ENCODE measurements at regions not wholly inside any gene's neighbourhood (a gene's known extent, or its start where the extent isn't known, plus 50 kb on each side); places are given as distances from the start of the nearest gene placed in this dataset.

DNA sequence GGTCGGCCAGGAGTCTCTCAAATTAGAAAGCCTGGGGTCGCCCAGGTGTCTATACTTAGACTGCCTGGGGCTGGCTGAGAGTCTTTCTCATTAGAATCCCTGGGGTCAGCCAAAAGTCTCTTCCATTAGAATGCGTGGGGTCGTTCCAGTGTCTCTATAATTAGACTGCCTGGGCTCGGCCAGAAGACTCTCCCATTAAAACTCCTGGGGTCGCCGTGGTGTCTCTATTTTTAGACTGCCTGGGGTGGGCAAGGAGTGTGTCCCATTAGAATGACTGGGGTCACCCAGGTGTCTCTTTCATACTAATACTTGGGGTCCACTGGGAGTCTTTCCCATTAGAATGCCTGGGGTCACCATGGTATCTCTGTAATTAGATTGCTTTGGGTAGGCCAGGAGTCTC lies 2227.7 kb downstream of the TP53TG3F start:
- no peak for DNase-seq

DNA sequence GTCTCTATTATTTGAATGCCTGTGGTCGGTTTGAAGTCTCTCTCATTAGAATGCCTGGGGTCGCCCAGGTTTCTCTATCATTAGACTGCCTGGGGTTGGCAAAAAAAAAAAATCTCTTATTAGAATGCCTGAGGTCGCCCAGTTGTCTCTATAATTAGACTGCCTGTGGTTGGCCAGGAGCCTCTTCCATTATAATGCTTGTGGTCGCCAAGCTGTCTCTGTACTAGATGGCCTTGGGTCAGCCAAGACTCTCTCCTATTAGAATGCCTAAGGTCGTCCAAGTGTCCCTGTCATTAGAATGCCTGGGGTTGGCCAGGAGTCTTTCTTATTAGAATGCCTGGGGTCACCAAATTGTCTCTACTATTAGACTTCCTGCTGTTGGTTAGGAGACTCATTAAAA lies 2228.4 kb downstream of the TP53TG3F start:
- no peak for DNase-seq

DNA sequence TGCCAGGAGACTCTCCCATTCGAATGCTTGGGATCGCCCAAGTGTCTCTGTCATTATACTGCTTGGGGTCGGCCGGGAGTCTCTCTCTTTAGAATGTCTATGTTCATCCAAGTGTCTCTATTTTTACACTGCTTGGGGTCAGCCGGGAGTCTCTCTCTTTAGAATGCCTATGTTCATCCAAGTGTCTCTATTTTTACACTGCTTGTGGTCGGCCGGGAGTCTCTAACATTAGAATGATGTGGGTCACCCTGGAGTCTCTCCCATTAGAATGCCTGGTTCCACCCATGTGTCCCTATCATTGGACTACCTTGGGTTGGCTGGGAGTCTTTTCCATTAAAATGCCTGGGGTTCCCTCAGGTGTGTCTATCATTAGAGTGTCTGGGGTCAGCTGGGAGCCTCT lies 2230.4 kb downstream of the TP53TG3F start:
- no peak for DNase-seq

DNA sequence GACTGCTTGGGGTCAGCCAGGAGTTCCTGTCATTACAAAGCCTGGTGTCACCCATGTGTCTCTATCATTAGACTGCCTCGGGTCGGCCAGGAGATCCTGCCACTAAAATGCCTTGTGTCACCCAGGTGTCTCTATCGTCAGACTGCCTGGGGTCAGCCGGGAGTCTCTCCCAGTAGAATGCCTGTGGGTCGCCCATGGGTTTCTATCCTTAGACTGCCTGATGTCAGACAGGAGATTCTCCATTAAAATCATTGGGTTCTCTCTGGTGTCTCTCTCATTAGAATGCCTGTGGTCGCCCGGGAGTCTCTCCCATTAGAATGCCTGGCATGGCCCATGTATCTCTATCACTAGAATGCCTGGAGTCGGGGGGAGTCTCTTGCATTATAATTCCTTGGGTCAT lies 2231.0 kb downstream of the TP53TG3F start:
- DNase-seq: no peak

DNA sequence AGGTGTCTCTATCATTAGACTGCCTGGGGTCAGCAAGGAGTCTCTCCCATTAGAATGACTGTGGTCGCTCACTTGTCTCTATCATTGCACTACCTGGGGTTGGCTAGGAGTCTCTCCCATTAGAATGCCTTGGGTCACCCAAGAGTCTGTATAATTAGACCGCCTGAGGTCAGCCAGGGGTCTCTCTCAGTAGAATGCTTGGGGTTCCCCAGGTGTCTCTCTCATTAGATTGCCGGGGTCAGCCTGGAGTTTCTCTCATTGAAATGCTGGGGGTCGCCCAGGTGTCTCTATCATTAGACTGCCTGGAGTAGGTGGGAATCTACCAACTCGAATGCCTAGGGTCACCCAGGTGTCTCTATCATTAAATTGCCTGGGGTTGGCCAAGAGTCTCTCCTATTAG lies 2231.6 kb downstream of the TP53TG3F start:
- no peak for DNase-seq

DNA sequence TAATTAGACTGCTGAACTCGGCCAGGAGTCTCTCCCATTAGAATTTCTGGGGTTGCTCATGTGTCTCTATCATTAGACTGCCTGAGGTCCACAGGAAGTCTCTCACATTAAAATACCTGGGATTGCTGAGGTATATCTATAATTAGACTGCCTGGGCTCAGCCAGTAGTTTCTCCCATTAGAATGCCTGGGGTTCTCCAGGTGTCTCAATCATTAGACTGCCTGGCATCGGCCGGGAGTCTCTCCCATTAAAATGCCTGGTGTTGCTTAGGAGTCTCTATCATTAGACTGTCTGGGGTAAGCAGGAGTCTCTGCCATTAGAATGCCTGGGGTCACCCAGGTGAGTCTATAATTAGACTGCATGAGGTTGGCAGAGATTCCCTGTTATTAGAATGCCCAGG lies 2233.4 kb downstream of the TP53TG3F start:
- no peak for DNase-seq

DNA sequence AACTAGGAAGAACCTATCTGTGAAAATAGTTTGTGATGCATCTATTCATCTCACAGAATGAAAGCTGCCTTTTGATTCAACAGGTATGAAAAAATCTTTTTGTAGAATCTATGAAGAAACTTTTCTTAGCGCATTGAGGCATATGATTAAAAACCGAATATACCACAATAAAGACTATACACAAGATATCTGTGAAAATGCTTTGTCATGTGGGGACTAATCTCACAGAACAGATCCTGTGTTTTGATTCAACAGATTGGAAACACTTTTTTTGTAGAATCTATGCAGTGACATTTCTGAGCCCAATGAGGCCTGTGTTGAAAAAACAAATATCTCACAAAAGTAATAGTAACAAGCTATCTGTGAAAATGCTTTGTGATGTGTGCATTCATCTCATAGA lies 2247.5 kb downstream of the TP53TG3F start:
- no peak for DNase-seq

DNA sequence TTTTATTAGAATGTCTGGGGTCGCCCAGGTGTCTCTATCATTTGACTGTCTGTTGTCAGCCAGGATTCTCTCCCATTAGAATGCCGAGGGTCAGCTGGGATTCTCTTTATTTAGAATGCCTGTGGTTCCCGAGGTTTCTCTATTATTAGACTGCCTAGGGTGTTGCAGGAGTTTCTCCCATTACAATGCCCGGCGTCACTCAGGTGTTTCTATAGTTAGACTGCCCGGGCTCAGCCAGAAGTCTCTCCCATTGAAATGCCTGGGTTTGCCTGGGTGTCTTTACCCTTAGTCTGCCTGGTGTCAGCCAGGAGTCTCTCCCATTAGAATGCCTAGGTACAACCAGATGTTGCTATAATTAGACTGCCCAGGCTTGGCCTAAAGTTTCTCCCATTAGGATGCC lies 2252.0 kb downstream of the TP53TG3F start:
- no peak for DNase-seq

DNA sequence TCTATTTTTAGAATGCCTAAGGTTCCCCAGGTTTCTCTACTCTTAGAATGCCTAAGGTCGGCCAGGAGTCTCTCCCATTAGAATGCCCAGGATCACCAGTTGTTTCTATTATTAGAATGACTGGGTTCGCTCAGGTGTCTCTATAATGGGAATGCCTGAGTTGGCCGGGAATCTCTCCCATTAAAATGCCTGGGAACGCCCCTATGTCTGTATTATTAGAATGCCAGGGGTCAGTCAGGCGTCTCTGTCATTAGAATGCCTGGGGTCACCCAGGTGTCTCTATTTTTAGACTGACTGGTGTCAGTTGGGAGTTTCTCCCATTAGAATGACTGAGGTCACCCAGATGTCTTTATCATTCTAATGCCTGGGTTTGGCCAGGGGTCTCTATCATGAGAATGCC lies 2252.5 kb downstream of the TP53TG3F start:
- DNase-seq: no peak

DNA sequence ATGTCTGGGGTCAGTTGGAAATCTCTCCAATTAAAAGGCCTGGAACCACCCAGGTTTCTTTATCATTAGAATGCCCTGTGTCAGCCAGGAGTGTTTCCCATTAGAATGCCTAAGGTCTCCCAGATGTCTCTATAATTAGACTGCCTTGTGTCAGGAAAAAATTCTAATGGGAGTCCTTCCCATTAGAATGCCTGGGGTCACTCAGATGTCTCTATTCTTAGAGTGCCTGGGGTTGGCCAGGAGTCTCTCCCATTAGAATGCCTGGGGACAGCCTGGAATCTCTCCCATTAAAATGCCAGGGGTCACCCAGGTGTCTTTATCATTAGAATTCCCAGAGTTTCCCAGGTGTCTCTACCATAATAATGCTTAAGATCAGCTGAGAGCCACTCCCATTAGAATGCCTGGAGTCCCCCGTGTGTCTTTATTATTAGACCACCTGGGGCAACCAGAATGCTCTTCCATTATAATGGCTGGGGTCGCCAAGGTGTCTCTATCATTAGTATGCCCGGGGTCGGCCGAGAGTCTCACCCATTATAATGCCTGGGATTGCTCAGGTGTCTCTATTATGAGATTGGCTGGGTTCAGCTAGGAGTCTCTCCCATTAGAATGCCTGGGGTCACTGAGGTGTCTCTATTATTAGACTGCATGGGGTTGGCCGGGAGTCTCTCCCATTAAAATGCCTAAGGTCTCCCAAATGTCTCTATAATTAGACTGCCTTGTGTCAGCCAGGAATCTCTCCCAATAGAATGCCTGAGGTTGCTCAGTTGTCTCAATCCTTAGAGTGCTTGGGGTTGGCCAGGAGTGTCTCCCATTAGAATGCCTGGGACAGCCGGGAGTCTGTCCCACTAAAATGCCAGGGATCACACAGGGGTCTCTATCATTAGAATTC lies 2254.6 kb downstream of the TP53TG3F start:
- DNase-seq: no peak

DNA sequence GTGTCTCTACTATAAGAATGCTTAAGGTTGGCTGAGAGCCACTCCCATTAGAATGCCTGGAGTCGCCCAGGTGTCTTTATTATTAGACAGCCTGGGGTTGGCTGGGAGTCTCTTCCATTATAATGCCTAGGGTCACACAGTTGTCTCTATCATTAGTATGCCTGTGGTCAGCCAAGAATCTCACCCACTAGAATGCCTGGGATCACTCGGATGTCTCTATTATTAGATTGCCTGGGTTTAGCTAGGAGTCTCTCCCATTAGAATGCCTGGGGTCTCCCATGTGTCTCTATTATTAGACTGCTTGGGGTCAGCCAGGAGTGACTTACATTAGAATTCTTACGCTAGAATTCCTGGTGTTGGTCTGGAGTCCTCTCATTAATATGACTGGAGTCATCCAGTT lies 2255.3 kb downstream of the TP53TG3F start:
- no peak for DNase-seq

DNA sequence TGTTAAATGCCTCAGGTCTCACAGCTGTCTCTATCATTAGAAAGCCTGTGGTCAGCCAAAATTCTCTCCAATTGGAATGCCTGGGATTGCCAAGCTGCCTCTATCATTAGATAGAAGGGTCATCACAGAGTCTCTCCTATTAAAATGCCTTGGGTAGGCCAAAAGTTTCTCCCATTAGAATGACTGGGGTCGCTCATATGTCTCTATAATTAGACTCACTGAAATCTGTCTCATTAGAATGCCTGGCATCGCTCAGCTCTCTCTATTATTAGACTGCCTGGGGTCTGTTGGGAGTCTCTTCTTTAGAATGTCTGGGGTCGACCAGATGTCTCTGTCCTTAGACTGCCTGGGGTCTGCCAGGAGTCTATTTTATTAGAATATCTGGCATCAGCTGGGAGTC lies 2265.1 kb downstream of the TP53TG3F start:
- DNase-seq: no peak

DNA sequence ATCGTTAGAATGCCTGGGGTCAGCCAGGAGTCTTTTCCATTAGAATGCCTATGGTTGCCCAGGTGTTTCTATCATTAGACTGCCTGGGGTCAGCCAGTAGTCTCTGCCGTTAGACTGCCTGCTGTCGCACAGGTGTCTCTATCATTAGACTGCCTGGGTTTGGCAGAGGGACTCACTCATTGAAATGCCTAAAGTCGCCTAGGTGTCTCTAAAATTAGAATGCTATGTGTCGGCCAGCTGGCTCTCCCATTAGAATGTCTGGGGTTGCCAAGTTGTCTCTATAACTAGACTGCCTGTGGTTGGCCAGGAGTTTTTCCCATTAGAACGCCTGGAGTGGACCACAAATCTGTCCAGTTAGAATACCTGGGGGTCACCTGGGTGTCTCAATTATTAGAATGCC lies 2266.5 kb downstream of the TP53TG3F start:
- no peak for DNase-seq

DNA sequence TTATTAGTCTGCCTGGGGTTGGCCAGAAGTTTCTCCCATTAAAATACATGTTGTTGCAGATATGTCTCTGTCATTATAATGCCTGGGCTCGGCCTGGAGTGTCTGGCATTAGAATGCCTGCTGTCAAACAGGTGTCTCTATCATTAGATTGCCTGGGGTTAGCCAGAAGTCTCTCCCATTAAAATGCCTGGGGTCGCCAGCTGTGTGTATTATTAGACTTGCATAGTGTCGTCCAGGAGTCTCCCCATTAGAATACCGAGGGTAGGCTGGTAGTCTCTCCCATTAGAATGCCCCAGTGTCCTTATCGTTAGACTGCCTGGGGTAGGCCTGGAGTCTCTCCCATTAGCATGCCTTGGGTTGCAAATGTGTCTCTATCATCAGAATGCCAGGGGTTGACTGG lies 2270.8 kb downstream of the TP53TG3F start:
- DNase-seq: no peak

DNA sequence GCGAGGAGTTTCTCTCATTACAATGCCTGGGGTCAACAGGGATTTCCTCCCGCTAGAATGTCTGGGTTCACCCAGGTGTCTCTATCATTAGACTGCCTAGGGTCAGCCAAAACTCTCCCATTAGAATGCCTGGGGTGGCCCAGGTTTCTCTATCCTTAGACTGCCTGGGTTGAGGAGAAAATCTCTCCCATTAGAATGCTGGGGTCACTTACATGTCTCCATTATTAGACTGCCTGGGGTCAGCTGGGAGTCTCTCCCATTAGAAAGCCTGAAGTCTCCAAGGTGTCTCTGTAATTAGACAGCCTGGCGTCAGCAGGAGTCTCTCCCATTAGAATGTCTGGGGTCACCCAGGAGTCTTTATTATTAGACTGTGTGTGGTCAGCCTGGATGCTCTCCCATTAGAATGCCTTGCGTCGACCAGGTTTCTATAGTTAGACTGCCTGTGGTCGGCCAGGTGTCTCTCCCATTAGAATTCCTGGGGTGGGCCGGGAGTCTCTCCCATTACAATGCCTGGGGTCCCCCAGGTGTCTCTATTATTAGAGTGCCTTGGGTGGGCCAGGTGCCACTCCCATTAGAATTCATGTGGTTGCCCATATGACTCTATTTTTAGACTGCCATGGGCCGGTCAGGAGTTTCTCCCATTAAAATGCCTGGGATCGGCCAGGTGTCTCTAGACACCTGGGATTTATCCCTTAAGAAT lies 2272.1 kb downstream of the TP53TG3F start:
- no peak for DNase-seq

DNA sequence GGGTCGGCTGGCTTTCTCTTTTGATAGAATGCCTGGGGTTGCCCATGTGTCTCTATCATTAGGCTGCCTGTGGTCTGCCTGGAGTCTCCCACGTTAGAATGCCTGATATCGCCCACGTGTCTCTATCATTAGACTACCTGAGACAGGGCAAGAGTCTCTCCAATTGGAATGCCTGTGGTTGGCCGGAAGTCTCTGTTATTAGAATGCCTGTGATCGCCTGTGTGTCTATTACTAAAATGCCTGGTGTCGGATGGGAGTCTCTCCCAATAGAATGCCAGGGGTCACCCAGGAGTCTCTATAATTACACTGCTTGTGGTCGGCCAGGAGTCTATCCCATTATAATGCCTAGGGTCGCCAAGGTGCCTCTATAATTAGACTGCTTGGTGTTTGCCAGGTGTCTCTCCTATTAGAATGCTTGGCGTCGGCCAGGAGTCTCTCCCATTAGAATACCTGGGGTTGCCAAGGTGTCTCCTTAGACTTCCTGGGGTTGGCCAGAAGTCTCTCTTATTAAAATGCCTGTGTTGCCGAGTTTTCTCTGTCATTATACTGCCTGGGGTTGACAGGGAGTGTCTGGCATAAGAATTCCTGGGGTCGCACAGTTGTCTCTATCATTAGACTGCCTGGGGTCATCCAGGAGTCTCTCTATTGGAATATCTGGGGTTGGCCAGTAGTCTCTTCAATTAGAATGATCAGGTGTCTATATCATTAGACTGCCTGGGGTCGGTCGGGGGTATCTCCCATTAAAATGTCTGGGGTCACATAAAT lies 2272.8 kb downstream of the TP53TG3F start:
- DNase-seq: no peak

DNA sequence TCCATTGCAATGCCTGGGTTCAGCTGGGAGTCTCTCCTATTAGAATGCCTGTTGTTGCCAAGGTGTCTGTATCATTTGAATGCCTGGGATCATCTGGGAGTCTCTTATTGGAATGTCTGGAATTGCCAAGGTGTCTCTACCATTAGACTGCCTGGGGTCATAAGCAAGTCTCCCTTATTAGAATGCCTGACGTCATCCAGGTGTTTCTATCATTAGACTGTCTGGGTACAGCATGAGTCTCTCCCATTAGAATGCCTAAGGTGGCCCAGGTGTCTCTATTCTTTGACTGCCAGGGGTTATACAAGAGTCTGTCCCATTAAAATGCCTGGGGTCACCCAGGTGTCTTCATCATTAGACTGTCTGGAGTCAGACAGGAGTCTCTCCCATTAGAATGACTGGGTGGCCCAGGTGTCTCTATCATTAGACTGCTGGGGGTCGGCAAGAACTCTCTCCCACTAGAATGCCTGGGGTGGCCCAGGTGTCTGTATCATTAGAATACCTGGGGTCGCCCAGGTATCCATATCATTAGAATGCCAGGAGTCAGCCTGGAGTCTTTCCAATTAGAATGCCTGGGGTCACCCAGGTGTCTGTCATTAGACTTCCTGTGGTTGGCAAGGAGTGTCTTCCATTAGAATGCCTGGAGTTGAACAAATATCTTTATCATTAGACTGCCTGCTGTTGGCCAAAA lies 2274.0 kb downstream of the TP53TG3F start:
- DNase-seq: no peak

DNA sequence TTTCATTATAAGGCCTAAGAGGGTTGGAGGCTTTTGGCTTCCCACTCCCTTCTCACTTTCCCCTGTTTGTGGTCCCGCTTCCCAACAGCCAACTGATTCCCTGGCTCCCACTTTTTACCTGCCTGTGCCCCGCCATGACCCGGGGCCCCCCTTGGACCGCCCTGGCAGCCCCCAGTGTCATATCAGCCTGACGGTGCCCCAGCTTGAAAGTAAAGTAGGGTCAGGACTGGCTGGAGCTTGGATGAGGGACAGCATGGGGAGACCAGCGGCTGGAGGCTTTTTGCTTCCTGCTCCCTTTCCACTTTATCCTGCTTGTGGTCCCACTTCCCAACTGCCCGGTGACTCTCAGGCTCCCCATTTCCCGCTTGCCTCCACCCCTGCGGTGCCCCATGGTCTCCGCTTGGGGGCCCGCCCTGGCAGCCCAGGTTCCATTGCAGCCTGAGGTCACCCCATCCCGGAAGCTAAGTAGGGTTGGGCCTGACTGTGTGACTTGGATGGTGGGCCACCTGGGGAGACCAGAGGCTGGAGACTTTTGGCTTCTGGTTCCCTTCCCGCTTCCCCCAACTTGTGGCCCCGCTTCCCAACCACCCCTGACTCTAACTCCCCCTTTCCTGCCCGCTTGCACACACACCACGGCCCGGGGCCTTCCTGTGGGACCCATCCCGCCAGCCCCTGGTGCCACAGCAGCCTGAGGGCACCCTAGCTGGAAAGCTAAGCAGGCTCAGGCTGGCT lies 2274.7 kb downstream of the TP53TG3F start:
- DNase-seq: no peak

DNA sequence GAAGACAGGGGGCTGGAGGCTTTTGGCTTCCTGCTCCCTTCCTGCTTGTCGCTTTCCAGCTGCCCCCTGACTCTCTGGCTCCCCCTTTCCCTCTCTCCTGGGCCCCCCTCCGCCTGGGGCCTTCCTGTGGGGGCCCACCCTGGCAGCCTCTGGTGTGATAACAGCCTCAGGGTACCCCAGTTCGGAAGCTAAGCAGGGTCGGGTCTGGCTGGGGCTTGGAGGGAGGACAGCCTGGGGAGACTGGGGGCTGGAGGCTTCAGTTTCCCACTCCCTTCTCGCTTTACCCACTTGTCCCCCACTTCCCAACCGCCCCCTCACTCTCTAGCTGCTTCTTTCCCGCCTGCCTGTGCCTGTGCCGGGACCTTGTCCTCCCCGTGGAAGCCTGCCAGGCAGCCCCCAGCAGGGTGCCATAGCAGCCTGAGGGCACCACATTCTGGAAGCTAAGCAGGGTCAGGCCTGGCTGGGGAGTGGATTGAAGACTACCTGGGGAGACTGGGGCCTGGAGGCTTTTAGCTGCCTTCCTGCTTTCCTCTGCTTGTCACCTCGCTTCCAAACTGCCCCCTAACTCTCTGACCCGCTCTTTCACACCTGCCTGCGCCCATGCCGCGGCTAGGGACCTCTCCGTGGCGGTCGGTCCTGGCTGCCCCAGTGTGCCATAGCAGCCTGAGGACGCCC lies 2275.5 kb downstream of the TP53TG3F start:
- no peak for DNase-seq

DNA sequence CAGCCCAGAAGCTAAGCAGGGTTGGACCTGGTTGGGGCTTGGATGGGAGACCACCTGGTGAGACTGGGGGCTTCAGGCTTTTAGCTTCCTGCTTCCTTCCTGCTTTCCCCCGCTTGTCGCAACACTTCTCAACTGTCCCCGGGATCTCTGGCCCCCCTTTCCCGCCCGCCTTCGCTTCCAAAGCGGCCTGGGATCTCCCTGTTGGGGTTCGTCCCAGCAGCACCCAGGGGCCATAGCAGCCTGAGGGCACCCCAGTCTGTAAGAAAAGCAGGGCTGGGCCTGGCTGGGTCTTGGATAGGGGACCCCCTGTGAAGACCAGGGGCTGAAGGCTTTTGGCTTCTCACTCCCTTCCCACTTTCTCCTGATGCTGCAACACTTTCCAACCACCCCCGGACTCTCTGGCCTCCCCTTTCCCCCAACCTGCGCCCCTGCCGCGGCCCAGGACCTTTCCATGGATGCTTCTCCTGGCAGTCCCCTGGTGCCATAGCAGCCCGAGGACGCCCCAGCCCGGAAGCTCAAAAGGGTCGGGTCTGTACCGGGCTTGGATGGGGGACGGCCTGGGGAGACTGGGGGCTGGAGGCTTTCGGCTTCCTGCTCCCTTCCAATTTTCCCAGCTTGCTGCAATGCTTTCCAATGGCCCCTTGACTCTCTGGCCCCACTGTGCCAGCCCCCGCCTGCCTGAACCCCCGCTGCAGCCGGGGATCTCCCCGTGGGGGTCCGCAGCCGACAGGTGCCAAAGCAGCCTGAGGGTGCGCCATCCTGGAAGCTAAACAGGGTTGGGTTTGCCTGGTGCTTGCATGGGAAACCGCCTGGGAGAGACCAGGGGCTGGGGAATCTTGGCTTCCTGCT lies 2276.2 kb downstream of the TP53TG3F start:
- no peak for DNase-seq

DNA sequence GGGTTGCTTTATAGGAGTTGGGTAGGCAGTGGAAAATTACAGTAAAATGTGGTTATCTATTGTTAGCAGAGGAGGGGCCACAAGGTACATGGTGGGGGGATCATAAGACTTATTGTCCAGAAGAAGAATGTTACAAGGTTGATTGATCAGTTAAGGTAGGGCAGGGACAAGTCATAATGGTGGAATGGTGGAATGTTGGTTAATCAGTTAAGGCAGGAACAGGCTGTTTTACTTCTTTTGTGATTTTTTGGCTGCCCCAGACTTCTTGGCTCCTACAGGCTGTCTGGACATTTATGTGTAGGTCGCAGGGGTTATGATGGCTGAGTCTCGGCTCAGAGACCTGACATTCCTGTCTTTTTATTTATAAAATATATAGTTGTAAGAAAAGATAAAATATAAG lies 2277.1 kb downstream of the TP53TG3F start:
- DNase-seq: no peak
